GM12878 (cell line): ENCODE measurements at regions not wholly inside any gene's neighbourhood (a gene's known extent, or its start where the extent isn't known, plus 50 kb on each side); places are given as distances from the start of the nearest gene placed in this dataset.

Experiments
- ATAC-seq: fragments of 200-7000 bp; cut with Tn5 transposase; 3 replicates; pipeline ENCODE4 v1.9.1; 2020; ENCODE audit warnings: mild to moderate bottlenecking, moderate library complexity
- BruUV-seq: library from RNA; stranded (reverse); fragments of 400-500 nt; replicated peaks from 2 replicates; lab custom pipeline; 2021; lab: Mats Ljungman, UMichigan
- CTCF ChIA-PET: fragments of 300-600 bp; sonication (Branson Sonifier 250); formaldehyde crosslinking; extraction: SDS; loops from one replicate; lab custom pipeline; 2021; ENCODE audit warnings: inconsistent platforms; lab: Yijun Ruan, JAX
- POLR2A ChIA-PET: fragments of 350-600 bp; formaldehyde crosslinking; extraction: SDS; loops from one replicate; lab custom pipeline; 2021; ENCODE audit warnings: inconsistent platforms; lab: Charles Lee
- RAD21 ChIA-PET: fragments of 300-600 bp; sonication (Branson Sonifier 250); formaldehyde crosslinking; loops from one replicate; lab custom pipeline; 2023; ENCODE audit warnings: antibody characterized with exemption; ENCODE audit not compliant: unreplicated experiment; lab: Charles Lee
- SMC1A ChIA-PET: fragments of 300-600 bp; sonication (Branson Sonifier 250); formaldehyde crosslinking; loops from one replicate; lab custom pipeline; 2023; ENCODE audit not compliant: unreplicated experiment, uncharacterized antibody; lab: Charles Lee
- DNase-seq: peaks from one replicate; pipeline ENCODE4 v3.0.0-alpha.2; 2011; ENCODE audit warnings: low read depth, low spot score
- FAIRE-seq: peaks from 3 replicates; lab custom pipeline; 2011; peaks lifted over from hg19 to GRCh38; lab: Jason Lieb, UNC
- H2AFZ ChIP-seq: 2 replicates; pipeline ENCODE4 v1.6.0; 2011; ENCODE audit warnings: low read depth, low read length, control low read depth; ENCODE audit not compliant: control insufficient read depth
- H3K27ac ChIP-seq: 2 replicates; pipeline ENCODE4 v1.5.1; 2011; ENCODE audit warnings: control low read depth; ENCODE audit not compliant: control insufficient read depth, insufficient read depth
- H3K27me3 ChIP-seq, 2 experiments: replicated peaks in 1 of 2; 2 replicates each; pipeline versions ENCODE4 v1.6.0 to v1.6.1; 2011; ENCODE audit warnings: low read length in 1 of 2; ENCODE audit not compliant: control insufficient read depth in 2 of 2, insufficient read depth in 2 of 2
- H3K36me3 ChIP-seq, 2 experiments: 2 replicates each; pipeline ENCODE4 v1.5.1; 2011; ENCODE audit warnings: low read length in 1 of 2; ENCODE audit not compliant: control insufficient read depth in 2 of 2, insufficient read depth in 2 of 2
- H3K4me1 ChIP-seq: 2 replicates; pipeline ENCODE4 v1.6.1; 2011; ENCODE audit warnings: mild to moderate bottlenecking, low read length, moderate library complexity, mixed read lengths; ENCODE audit not compliant: control insufficient read depth, insufficient read depth
- H3K4me2 ChIP-seq: 2 replicates; pipeline ENCODE4 v1.6.0; 2011; ENCODE audit warnings: control low read depth; ENCODE audit not compliant: control insufficient read depth, insufficient read depth
- H3K4me3 ChIP-seq: fragments of 200-600 bp; sonication (generic); 2 replicates; pipeline ENCODE4 v1.5.1; 2016
- H3K79me2 ChIP-seq: 2 replicates; pipeline ENCODE4 v1.6.0; 2011; ENCODE audit warnings: low read length; ENCODE audit not compliant: control insufficient read depth, insufficient read depth
- H3K9ac ChIP-seq: 2 replicates; pipeline ENCODE4 v1.8.0; 2011; ENCODE audit warnings: low read length, control low read depth, mixed read lengths; ENCODE audit not compliant: control insufficient read depth, insufficient read depth
- H3K9me3 ChIP-seq: replicated peaks from 3 replicates; pipeline ENCODE4 v1.5.1; 2011; ENCODE audit warnings: mild to moderate bottlenecking, low read length; ENCODE audit not compliant: control insufficient read depth, insufficient read depth
- H4K20me1 ChIP-seq: 2 replicates; pipeline ENCODE4 v1.6.0; 2011; ENCODE audit not compliant: control insufficient read depth, insufficient read depth
- ATF2 ChIP-seq: IDR thresholded peaks from 2 replicates; pipeline ENCODE4 v1.6.1; 2012; ENCODE audit warnings: low read length, inconsistent platforms
- BCL3 ChIP-seq: IDR thresholded peaks from 2 replicates; pipeline ENCODE4 v1.6.1; 2011; ENCODE audit warnings: borderline replicate concordance, low read depth, mild to moderate bottlenecking, moderate library complexity, low read length; ENCODE audit not compliant: insufficient read depth, poor library complexity, severe bottlenecking
- BHLHE40 ChIP-seq, 2 experiments: fragments of 450-650 bp in 1 of 2; IDR thresholded peaks; 2 replicates each; pipeline ENCODE4 v1.6.1; 2011 to 2017; ENCODE audit warnings: low read depth in 2 of 2, borderline replicate concordance in 1 of 2, improper control_type of control experiment in 1 of 2, low read length in 1 of 2, mild to moderate bottlenecking in 1 of 2
- ESRRA ChIP-seq: IDR thresholded peaks from 2 replicates; pipeline ENCODE4 v1.6.1; 2012; ENCODE audit warnings: mild to moderate bottlenecking, low read length, improper control_type of control experiment
- FOXK2 ChIP-seq: fragments of 450-650 bp; IDR thresholded peaks from 2 replicates; pipeline ENCODE4 v1.6.1; 2017; ENCODE audit warnings: mild to moderate bottlenecking, moderate library complexity
- IKZF1 ChIP-seq: fragments of 450-650 bp; conservative IDR thresholded peaks from 2 replicates; pipeline ENCODE4 v1.6.1; 2017; ENCODE audit warnings: antibody characterized with exemption, mild to moderate bottlenecking
- IRF4 ChIP-seq: IDR thresholded peaks from 2 replicates; pipeline ENCODE4 v1.6.1; 2011; ENCODE audit warnings: low read depth, low read length
- MEF2B ChIP-seq: fragments of 450-650 bp; IDR thresholded peaks from 2 replicates; pipeline ENCODE4 v1.6.1; 2018; ENCODE audit warnings: mild to moderate bottlenecking, moderate library complexity; ENCODE audit not compliant: partially characterized antibody, poor library complexity, severe bottlenecking
- NFYB ChIP-seq: IDR thresholded peaks from 2 replicates; pipeline ENCODE4 v1.6.1; 2011; ENCODE audit warnings: low read depth, mild to moderate bottlenecking, low read length, improper control_type of control experiment, moderate library complexity; ENCODE audit not compliant: insufficient read depth
- PAX8 ChIP-seq: fragments of 450-650 bp; IDR thresholded peaks from 2 replicates; pipeline ENCODE4 v1.6.1; 2017; ENCODE audit warnings: mild to moderate bottlenecking, moderate library complexity
- POU2F2 ChIP-seq: IDR thresholded peaks from 3 replicates; pipeline ENCODE4 v1.6.1; 2011; ENCODE audit warnings: low read depth, mild to moderate bottlenecking, low read length, borderline replicate concordance
- RAD21 ChIP-seq: IDR thresholded peaks from 2 replicates; pipeline ENCODE4 v1.6.1; 2011; ENCODE audit warnings: mild to moderate bottlenecking, low read depth, low read length, moderate library complexity; ENCODE audit not compliant: insufficient read depth
- SIN3A ChIP-seq: IDR thresholded peaks from 2 replicates; pipeline ENCODE4 v1.6.1; 2012; ENCODE audit warnings: low read depth, low read length, improper control_type of control experiment
- SMAD1 ChIP-seq: fragments of 450-650 bp; IDR thresholded peaks from 2 replicates; pipeline ENCODE4 v1.6.1; 2018; ENCODE audit warnings: mild to moderate bottlenecking, low read depth; ENCODE audit not compliant: partially characterized antibody
- SMC3 ChIP-seq: IDR thresholded peaks from 2 replicates; pipeline ENCODE4 v1.6.1; 2011; ENCODE audit warnings: low read length, improper control_type of control experiment, borderline replicate concordance
- SPI1 ChIP-seq: IDR thresholded peaks from 2 replicates; pipeline ENCODE4 v1.6.1; 2011; ENCODE audit warnings: low read depth, mild to moderate bottlenecking, low read length, moderate library complexity, borderline replicate concordance; ENCODE audit not compliant: insufficient read depth
- SREBF1 ChIP-seq: IDR thresholded peaks from 2 replicates; pipeline ENCODE4 v1.6.1; 2012; ENCODE audit warnings: mild to moderate bottlenecking, low read length
- SRF ChIP-seq, 2 experiments: IDR thresholded peaks; 2 replicates each; pipeline ENCODE4 v1.6.1; 2011; ENCODE audit warnings: low read depth in 2 of 2, low read length in 2 of 2, mild to moderate bottlenecking in 1 of 2, moderate library complexity in 1 of 2
- TCF7 ChIP-seq: IDR thresholded peaks from 2 replicates; pipeline ENCODE4 v1.6.1; 2014; ENCODE audit warnings: antibody characterized with exemption, borderline replicate concordance
- ZZZ3 ChIP-seq: IDR thresholded peaks from 2 replicates; pipeline ENCODE4 v1.6.1; 2011; ENCODE audit warnings: low read depth; ENCODE audit not compliant: control insufficient read depth, insufficient read length
- WGBS: methylation state at CpG from one replicate; pipeline ENCODE4 v1.1.6; 2016; ENCODE audit warnings: low lambda C conversion rate; ENCODE audit not compliant: insufficient replicate concordance, insufficient coverage; ENCODE audit errors: missing lambda C conversion rate; 5-methylcytosine and 5-hydroxymethylcytosine counted together
- in situ Hi-C: fragments of 300-500 bp; cut with MboI; formaldehyde crosslinking; loops from 9 replicates; pipeline ENCODE4 v1.14.3; 2018; ENCODE audit warnings: mixed read lengths
- intact Hi-C: fragments of 100-400 bp; cut with micrococcal nuclease; formaldehyde crosslinking; loops from one replicate; pipeline ENCODE4 v1.14.2; 2022; ENCODE audit not compliant: unreplicated experiment

- Histone ChIP-seq H3K9me3 (no peaks in the 10 kb centered on the region), H3K79me2 (no peaks in the 10 kb centered on the region), H3K36me3 (no peaks in the 10 kb centered on the region), H2AFZ (no peak overlapping the region), H3K4me2 (0 out of 2 replicates have a peak overlapping the region, but pooled peaks have one; percentile 38), H3K4me3 (no peak overlapping the region), H3K27me3 (no peaks in the 10 kb centered on the region), H3K4me1 (no peaks in the 10 kb centered on the region), H4K20me1 (no peaks in the 10 kb centered on the region), H3K27ac (no peak overlapping the region), H3K9ac (no peak overlapping the region)
- ATAC-seq, result no peak
- RAD21 ChIA-PET, result no interaction called here
- POLR2A ChIA-PET, result interaction anchor here (0.6 kb wide), 1 partner anchor 258 kb away, joined by 3 read pairs; no protein-coding TSS in a partner anchor
- BruUV-seq, result no TSS peak
- WGBS, result 19% methylated on average over 7 of the region's 7 CpGs
- in situ Hi-C loops, result no loop called here
- SMC1A ChIA-PET, result interaction anchor here (0.6 to 1.5 kb wide), 4 partner anchors 11 to 312 kb away, joined by 3 to 5 read pairs (median 4); no protein-coding TSS in a partner anchor
- DNase-seq, result no peak
- no peak for FAIRE-seq
- TF ChIP-seq ZZZ3 (no peak), SMAD1 (no peak), SIN3A (no peak), ATF2 (no peak), BCL3 (no peak), SRF (IDR thresholded peaks at IDR 0.05; ENCODE audit: low read depth in 2 of 2, low read length in 2 of 2) (no peak), POU2F2 (no peak), IRF4 (no peak), TCF7 (no peak), NFYB (no peak), ESRRA (no peak), PAX8 (no peak), SMC3 (no peak), BHLHE40 (IDR thresholded peaks at IDR 0.05; ENCODE audit: borderline replicate concordance in 1 of 2, low read depth in 2 of 2, low read length in 1 of 2) (no peak), SPI1 (no peak), FOXK2 (no peak), IKZF1 (no peak), MEF2B (no peak), SREBF1 (no peak), RAD21 (no peak)
- TF ChIP-seq, all 136 proteins: peak for 0
- intact Hi-C loops, result no loop called here
- CTCF ChIA-PET, result interaction anchor here (0.6 kb wide), 2 partner anchors 20 to 21 kb away, joined by 3 to 4 read pairs; no protein-coding TSS in a partner anchor
Measured at GRCh38 chr3:30435861-30436331, 170.5 kb upstream of the TGFBR2 start.
